Activated CD8-positive, alpha-beta T cell treated with anti-CD3 and anti-CD28 coated beads for 36 hours (primary cell): ENCODE measurements at regions not wholly inside any gene's neighbourhood (a gene's known extent, or its start where the extent isn't known, plus 50 kb on each side); places are given as distances from the start of the nearest gene placed in this dataset.

Experiments used
- ATAC-seq: fragments of 200-7000 bp; cut with Tn5 transposase; one replicate; pipeline ENCODE4 v1.10.0; 2021; ENCODE audit warnings: mild to moderate bottlenecking, moderate library complexity
- CTCF ChIA-PET: fragments of 350-600 bp; sonication (Branson Sonifier 250); formaldehyde crosslinking; loops from one replicate; lab custom pipeline; 2021; ENCODE audit warnings: antibody characterized with exemption; lab: Charles Lee
- POLR2A ChIA-PET: fragments of 350-600 bp; sonication (Branson Sonifier 250); formaldehyde crosslinking; loops from one replicate; lab custom pipeline; 2021; ENCODE audit warnings: antibody characterized with exemption; lab: Charles Lee
- DNase-seq: peaks from one replicate; pipeline ENCODE4 v3.0.0-alpha.2; 2020
- H3K27ac Mint-ChIP-seq: one replicate; pipeline ENCODE4 v1.8.0; 2021; ENCODE audit warnings: mild to moderate bottlenecking, mixed read lengths
- H3K27me3 Mint-ChIP-seq: one replicate; pipeline ENCODE4 v1.8.0; 2021; ENCODE audit warnings: mixed read lengths
- H3K36me3 Mint-ChIP-seq: one replicate; pipeline ENCODE4 v1.8.0; 2021; ENCODE audit warnings: low read depth, mixed read lengths
- H3K4me1 Mint-ChIP-seq: one replicate; pipeline ENCODE4 v1.8.0; 2021; ENCODE audit warnings: low read depth, mixed read lengths
- H3K4me3 Mint-ChIP-seq: one replicate; pipeline ENCODE4 v1.8.0; 2021; ENCODE audit warnings: mild to moderate bottlenecking, moderate library complexity, mixed read lengths
- H3K9me3 Mint-ChIP-seq: one replicate; pipeline ENCODE4 v1.8.0; 2021; ENCODE audit warnings: mixed read lengths
- CTCF ChIP-seq: fragments of 200-600 bp; IDR thresholded peaks from one replicate; pipeline ENCODE4 v1.8.0; 2022; ENCODE audit warnings: antibody characterized with exemption, mild to moderate bottlenecking
- intact Hi-C: fragments of 100-400 bp; cut with micrococcal nuclease; formaldehyde crosslinking; loops from one replicate; pipeline ENCODE4 v1.10.0; 2022

GRCh38 chr7:68422281-68422680, 1176.0 kb upstream of the AUTS2 start:
- TF ChIP-seq CTCF, result no peak
- DNase-seq (no peak), ATAC-seq (no peak)
- Mint-ChIP-seq H3K27ac (no peak overlapping the region), H3K36me3 (no peaks in the 10 kb centered on the region), H3K4me1 (no peaks in the 10 kb centered on the region), H3K27me3 (no peaks in the 10 kb centered on the region), H3K9me3 (peaks cover 16% of the 10 kb centered on the region), H3K4me3 (no peak overlapping the region)
- intact Hi-C loops, result no loop called here
- POLR2A ChIA-PET, result no interaction called here
- CTCF ChIA-PET, result no interaction called here

GRCh38 chr7:68423356-68423755, 1174.9 kb upstream of the AUTS2 start:
- Mint-ChIP-seq H3K27ac (no peak overlapping the region), H3K9me3 (peaks cover 16% of the 10 kb centered on the region), H3K36me3 (no peaks in the 10 kb centered on the region), H3K4me3 (no peak overlapping the region), H3K27me3 (no peaks in the 10 kb centered on the region), H3K4me1 (no peaks in the 10 kb centered on the region)
- ATAC-seq (no peak), DNase-seq (no peak)
- intact Hi-C loops, result no loop called here
- TF ChIP-seq CTCF, result no peak
- ChIA-PET POLR2A (interaction anchor here (0.8 kb wide), 1 partner anchor 634 kb away, joined by 3 read pairs; no protein-coding TSS in a partner anchor), CTCF (no interaction called here)

DNA sequence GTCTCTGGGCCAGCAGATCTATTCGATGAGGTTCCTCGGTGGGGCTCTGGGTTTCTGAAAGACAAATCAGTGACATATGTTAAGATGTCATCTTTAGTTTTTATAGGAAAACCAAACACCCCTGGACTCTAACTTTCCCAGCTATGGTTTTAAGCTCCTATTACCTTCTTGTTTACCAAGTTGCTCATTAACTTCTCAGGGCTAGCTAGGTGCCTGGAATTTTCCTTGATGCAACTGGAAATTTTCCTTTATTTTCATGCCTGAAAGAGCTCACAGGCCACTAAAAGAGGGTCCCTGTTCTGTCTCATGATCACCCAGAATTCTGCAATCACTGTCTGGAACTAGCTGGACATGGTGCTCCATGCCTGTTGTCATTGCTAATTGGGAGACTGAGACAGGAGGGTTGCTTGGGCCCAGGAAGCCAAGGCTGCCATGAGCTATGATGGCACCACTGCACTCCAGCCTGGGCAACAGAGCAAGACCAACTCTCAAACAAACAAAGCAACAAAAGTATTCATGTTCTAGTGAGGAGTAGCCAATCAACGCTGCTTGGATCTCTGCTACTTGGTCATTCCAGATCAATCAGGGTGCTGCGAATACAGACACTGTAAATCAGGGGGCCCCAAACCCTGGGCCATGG, 1173.5 kb upstream of the AUTS2 start:
- intact Hi-C loops, result no loop called here
- POLR2A ChIA-PET, result no interaction called here

GRCh38 chr7:68425377-68425776, 1172.9 kb upstream of the AUTS2 start:
- no peak for ATAC-seq
- POLR2A ChIA-PET, result no interaction called here

More for the DNA sequence above, 1173.5 kb upstream of the AUTS2 start:
- TF ChIP-seq CTCF, result no peak
- H3K36me3 Mint-ChIP-seq, result no peaks in the 10 kb centered on the region
- no peak for ATAC-seq
- DNase-seq, result no peak
- CTCF ChIA-PET, result no interaction called here
- no peak overlapping the region for H3K27ac Mint-ChIP-seq
- H3K27me3 Mint-ChIP-seq, result no peaks in the 10 kb centered on the region
- H3K9me3 Mint-ChIP-seq, result peaks cover 14% of the 10 kb centered on the region
- H3K4me1 Mint-ChIP-seq, result no peaks in the 10 kb centered on the region
- no peak overlapping the region for H3K4me3 Mint-ChIP-seq

More at GRCh38 chr7:68425377-68425776, 1172.9 kb upstream of the AUTS2 start:
- no peak for TF ChIP-seq CTCF
- H3K36me3 Mint-ChIP-seq, result no peaks in the 10 kb centered on the region
- intact Hi-C loops, result no loop called here
- CTCF ChIA-PET, result no interaction called here
- no peak overlapping the region for H3K27ac Mint-ChIP-seq
- peaks cover 11% of the 10 kb centered on the region for H3K9me3 Mint-ChIP-seq
- no peaks in the 10 kb centered on the region for H3K4me1 Mint-ChIP-seq
- no peaks in the 10 kb centered on the region for H3K27me3 Mint-ChIP-seq
- no peak overlapping the region for H3K4me3 Mint-ChIP-seq
- no peak for DNase-seq
